HG03103 (cell line): ENCODE measurements at regions not wholly inside any gene's neighbourhood (a gene's known extent, or its start where the extent isn't known, plus 50 kb on each side); places are given as distances from the start of the nearest gene placed in this dataset.
"Not testable (repeated sequence)": the region's sequence is repeated elsewhere in the genome, so short reads cannot be mapped to it uniquely, and the experiment has no call there.

Experiments
- ATAC-seq: cut with Tn5 transposase; IDR thresholded peaks from one replicate; pipeline ENCODE4 v1.9.1; 2021; ENCODE audit warnings: low read depth; ENCODE audit not compliant: unreplicated experiment

DNA sequence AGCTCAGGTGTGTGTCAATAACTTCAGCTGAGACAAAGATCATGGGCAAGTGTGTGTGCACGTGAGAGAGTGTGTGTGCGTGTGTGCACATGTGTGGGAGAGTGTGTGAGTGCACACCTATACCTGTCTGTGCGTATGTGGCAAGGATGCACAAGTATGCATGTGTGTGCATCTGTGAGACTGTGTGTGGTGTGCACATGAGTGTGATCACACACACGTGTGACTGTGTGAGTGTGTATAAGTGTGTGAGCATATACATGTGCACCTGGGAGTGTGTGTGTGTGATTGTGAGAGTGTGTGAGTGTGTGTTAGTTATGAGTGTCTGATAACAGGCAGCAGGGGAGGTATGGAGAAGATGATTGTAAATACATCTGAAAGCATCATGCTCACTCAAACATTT is 657.3 kb upstream of the PFKP start:
- no peak for ATAC-seq

DNA sequence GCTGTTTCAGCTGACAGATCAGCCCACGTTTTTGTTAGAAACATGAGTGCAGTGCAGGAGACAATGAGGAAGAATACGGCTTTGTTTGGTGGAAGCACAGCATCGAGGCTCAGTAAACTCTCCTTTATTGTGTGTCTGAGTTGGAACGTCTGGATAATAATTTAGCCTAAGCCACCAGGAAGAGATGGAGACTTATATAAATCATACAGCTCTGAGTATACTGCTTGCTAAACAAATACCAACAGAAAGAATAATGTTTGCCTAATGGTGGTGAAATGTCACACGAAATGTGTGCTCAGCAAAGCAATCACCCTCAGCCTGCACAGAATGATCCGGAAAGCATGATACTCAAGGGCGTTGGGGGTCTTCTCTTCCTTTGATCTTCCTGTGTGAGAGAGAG is 664.1 kb upstream of the ADARB2 start:
- no peak for ATAC-seq

DNA sequence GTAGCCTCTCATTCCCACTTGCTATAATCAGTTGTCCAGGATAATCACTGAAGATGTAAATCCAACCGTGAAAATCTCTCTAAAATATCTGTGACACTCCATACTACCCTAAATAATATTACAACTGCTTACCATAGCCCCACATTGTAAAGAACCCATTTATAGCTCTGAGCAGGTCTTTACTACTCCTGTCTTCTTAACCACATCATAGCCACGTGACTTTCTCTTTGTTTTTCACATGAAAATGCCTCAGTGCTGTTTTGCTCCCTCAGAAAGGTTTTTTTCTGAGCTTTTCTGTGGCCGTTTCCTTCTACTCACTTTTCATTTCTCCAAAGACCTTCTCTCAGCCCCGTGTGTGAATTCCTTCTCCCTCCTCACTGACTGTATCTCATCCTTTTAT is 662.2 kb upstream of the ADARB2 start:
- no peak for ATAC-seq

DNA sequence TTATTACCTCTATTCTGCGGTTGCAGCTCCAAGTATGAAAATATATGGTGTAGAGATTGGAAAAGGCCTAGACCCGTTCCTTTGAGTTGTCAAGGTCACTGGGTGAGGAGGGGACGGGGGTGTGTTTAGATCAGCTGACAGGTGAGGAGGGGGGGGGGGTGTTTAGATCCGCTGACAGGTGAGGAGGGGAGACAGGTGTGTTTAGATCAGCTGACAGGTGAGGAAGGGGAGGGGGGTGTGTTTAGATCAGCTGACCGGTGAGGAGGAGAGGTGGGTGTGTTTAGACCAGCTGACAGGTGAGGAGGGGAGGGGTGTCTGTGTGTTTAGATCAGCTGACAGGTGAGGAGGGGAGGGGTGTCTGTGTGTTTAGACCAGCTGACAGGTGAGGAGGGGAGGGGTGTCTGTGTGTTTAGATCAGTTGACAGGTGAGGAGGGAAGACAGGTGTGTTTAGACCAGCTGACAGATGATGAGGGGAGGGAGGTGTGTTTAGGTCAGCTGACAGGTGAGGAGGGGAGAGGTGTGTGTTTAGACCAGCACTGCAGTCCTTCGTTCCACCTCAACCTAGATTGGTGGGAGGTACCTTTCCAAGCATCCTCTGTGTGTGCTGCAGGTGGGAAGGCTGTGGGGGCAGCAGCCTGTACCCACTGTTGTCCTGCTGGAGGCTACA is 655.0 kb upstream of the ADARB2 start:
- ATAC-seq, result no peak

DNA sequence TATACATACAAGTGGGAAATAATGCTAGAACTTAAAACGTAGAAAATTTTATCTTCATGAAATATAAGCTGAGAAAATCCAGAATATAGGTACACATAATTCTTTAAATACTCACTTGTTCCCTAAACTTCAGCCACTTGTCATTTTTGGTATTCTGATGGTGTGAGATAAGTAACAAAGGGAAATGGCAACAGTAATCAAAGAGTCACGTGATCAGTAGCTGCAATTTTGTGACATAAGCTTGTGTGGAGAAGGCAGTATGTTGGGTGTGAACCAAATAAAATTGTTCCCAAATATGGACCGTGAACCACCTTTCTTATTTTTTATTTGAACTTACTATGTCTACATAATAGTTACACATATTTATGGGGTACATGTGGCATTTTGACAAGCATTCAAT is 650.3 kb upstream of the ADARB2 start:
- no peak for ATAC-seq

DNA sequence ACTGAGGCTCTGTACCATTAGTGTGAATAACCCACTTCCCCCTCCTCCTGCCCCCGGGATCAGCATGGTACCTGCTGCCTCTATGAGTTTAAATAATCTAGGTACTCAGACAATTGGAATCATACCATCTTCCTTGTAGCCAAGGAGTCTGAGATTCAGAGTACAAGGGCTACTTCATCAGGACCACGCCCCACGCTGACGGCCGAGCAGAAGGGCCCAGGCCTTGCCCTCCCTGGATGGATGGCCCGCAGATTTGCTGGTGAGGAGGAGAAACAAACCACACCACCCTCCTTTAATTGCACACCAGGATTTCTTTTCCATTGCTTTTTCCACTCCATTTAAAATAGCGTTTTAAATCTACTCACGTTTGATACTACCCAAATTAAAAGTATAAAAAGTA is 649.9 kb upstream of the ADARB2 start:
- ATAC-seq, result no peak

DNA sequence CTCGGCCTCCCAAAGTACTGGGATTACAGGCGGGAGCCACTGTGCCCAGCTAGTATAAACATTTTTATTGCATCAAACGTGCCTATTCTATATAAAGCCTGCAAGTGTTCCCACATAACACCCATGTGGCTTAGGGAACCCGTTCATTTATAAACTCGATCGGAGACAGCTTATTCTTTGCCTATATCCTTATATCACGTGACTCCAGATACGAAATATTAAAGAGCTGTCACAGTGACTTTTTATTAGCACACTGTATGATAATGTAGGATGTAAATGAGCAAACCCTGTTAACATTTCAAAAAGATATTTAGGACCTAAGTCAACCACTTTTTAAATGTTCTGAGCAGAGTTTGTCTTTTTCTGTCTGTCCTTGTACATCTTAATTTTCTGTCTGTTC is 642.9 kb upstream of the ADARB2 start:
- no peak for ATAC-seq

DNA sequence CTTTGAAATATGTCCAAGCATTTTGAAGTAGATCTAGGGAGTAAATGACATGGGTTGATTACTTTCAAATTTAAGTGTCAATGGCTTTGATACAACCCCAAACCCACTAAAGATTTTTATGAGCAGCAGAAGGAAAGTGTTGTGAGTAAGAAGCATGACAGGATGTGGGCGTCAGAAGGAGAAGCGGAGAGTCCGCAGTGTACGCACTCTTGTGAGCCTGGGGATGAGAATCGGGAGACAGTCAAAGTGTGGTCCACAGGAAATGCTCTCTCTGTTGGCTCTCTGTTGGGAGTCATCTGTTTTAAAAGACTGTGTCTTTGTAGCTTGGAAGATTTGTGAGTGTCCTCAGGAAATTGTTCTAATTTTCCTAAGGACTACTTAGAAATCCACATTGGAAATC is 629.8 kb upstream of the ADARB2 start:
- ATAC-seq, result no peak

DNA sequence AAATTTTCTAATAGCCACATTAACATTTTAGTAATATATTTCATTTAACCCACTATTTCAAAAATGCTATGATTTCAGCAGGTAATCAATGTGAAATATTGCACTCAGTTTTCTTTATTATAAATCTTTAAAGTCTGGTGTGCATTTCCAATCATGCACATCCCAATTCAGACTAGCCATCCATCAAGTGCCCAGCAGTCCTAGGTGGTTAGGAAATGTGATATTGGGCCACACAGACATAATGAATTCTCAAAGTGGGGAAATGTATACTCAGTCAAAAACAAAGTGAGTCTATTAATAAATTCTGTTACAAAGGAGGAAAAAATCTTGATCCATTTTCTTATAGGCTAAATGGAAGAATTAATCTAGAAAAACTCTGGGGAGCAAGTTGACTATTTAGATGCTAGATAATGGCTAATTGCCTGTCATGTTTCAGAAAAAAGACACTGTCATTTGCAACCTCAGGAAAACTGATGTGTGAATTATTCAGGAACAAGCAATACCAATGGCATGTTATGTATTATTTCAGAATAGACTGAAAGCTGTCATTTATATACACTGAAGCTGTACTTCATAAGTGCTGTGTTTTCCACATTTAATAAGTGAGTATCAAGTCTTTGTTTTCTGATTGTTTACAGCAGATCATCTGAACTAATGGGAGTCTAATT is 629.1 kb upstream of the ADARB2 start:
- ATAC-seq, result no peak

DNA sequence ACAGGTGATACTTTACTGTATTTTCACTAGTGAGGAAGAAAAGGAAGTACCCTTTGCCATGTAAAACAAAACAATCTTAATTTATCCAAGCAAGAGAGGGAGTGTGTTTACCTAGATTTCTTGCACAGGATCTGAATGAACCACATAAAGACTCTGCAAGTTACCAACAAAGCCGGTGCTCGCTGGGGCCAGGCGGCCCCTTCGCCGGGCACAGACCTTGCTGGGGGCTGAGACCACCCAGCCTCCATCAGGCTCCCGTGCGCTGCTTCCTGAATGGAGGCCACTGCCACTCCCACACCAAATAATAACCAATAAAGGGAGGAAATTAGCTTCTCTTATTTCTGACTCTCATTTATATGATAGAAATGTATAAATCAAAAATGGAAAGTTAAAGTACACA is 625.0 kb upstream of the ADARB2 start:
- no peak for ATAC-seq

DNA sequence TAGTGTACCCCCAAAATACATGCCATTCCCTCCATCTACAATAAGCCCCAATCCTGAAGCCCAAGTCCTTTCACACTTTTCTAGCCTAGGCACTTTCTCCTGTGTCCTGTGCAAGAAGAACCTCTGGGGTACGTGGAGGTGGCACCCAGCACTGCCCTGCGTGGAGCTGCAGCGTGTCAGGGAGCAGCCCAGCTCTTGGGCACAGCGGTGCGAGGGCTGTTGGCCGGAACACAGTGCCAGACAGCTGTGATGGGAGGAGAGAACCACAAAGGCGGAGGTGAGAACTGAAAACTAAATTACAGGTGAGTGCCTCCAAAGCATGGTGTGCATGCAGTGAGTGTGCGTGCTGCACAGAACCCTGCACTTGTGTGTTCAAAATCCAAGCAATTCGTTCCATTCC is 621.3 kb upstream of the ADARB2 start:
- no peak for ATAC-seq

DNA sequence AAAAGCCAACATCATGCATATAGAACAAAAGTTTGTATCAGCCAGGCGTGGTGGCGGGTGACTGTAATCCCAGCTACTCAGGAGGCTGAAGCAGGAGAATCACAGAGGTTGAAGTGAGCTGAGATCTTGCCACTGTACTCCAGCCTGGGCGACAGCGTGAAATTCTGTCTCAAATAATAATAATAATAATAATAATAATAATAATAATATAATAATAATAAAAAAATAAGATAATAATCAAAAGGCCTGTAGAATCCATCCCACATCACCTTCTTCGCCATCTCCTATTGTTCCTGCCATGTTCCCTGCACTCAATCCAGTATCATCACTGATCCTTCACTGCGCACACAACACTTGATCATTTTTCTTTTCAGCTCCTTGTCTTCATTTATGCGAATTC is 619.3 kb upstream of the ADARB2 start:
- no peak for ATAC-seq

DNA sequence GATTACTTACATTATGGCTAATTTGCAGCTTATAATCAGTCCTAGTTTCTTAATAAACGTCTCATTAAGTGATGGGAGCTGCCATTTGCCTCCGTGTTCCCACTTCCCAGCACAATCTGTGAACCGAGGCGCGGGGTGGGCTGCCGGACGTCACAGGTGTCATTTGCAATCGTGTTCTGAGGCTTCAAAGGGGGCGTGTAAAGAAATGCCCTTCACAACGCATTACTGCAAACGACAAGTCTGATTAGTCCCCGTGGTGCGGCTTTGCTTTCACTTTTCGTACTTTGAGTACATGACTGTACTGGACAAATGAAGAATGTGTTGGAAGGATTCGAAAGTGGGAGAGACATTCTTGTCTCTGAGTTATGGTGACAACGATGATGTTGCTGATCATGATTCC is 614.2 kb upstream of the ADARB2 start:
- ATAC-seq, result no peak

DNA sequence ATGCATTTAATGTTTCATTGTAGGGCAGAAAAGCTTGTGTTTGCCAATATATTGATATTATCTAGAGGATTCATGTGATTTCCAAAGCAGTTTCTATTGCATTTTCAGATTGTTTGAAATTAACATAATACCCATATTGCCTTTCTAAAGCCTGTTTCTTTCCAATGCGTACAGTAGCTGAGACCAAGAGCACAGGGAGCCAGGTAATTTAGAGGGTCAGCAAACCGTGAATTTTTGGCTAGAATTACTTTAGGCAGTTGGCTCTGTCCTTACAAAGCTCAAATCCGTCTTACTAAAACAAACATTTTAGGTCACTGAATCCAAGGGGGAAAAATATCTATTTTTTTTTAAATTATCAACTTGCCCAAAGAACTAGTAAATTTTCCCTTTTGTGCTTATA is 604.9 kb upstream of the ADARB2 start:
- no peak for ATAC-seq

DNA sequence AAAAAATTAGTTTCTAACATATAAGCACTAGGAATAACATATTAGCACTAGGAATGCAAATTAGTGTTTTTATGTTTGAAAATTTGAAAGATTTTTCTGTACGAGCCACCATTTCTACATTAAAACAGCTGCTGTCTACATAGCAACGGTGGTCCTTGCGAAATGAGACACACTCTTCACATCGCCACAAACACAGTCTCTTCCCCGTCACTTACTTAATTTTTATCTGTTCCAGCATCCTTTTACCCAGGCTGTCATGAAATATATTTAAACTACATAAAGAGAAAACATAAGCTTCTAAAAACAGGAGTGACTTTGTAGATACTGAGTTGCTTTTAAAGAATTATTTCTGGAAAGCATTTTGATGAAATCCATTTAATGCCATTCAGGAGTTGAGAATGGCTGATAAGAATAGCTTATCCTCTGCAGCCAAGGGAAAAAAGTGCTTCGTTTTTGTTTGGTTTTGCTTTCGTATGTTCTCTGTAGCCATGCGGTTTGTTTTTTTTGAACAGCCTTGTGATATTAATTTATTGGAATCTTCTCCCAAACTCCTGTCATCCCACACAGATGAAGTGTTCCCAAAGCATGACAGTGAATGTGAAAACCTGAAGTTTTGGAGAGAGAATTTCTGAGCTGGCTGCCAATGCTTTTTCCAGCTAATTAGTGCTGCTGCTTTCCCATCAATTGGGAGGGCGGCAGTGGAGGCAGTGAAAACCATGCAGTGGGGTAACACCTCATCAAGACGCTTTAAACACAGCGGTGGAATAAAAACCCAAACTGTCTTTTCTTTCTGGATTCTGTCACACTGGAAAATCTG is 603.7 kb upstream of the ADARB2 start:
- ATAC-seq, result no peak

DNA sequence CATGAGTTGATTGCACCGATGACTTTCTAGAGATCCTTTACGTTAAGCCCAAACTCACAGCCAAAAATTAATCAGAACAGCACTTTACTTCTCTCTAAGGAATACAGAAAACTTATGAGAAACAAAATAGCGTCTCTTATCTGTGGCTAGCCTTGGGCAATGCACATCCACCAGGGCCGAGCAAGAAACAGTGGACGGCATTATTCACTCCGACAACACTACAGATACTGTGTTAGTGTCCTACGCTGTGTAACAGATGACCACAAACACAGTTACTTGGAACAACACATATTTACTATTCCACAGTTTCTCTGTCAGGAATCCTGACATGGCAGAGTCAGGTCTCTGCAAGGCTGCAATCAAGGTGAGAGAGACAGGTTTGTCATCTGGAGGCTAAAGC is 598.3 kb upstream of the ADARB2 start:
- no peak for ATAC-seq

DNA sequence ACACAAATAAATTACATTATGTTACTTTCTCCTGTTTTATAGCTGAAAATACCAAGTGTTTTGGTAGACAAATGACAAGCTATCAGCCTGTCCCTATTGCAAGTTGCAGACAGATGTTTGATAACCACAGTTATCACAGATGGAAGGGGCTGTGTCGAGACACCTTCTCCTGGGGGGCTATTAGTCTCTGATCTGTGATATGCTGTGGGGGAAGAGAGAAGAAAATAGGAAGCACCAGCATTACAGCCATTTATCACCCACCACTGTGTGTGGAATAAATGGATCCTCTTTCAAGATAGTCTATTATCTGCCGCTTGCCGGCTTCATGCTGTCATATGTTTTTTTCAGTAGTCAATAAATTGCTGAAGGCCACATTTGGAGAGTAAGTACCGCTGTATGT is 597.2 kb upstream of the ADARB2 start:
- no peak for ATAC-seq

DNA sequence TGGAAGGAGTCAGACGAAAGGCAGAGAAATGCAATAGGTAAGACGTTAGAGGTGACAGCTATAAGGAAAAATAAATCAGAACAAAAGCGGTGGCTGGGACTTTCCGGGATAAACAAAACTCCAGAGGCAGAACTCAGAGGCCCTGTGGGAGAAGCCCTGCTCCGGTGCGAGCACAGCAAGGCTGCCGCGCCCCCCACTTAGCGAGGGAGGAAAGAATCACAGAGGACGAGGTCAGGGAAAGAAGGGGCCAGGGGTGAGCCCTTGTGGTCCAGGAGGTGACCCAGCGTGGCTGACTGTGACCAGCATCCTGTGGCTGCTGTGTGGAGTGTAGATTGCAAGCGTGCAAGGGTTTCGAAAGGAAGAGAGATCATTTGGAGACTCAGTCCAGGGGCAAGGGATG is 591.8 kb upstream of the ADARB2 start:
- no peak for ATAC-seq

DNA sequence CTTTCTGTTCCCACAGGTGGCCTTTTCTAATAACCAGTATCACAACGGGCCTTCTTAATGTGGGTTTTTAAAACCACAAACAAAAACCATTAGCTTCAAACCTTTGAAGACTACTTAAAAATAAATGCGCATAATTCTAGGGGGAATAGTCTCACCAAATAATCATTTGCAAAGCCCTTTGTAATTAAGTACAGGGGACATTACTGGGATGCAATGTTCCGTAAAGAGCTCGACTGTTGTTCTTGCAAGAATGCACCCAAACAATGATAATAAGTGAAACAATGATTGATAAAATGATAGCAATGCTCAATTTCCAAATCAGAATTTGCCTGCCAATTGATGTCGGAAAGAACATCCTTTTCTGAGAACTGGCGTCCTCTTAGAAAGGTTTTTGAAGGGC is 589.1 kb upstream of the ADARB2 start:
- ATAC-seq, result no peak

DNA sequence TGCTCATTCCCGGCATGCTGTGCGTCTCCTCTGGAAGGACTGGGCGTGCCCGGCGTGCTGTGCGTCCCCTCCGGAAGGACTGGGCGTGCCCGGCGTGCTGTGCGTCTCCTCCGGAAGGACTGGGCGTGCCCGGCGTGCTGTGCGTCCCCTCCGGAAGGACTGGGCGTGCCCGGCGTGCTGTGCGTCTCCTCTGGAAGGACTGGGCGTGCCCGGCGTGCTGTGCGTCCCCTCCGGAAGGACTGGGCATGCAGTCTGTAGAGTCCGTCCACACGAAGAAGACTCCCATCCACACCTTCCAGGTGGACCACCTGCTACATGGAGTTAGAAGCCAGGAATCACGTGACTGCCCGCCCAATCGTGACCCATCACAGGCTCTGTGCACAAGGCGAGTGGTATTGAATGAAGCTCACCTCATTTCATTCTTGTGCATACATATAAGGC is 577.7 kb upstream of the ADARB2 start:
- ATAC-seq, result not testable (repeated sequence)

DNA sequence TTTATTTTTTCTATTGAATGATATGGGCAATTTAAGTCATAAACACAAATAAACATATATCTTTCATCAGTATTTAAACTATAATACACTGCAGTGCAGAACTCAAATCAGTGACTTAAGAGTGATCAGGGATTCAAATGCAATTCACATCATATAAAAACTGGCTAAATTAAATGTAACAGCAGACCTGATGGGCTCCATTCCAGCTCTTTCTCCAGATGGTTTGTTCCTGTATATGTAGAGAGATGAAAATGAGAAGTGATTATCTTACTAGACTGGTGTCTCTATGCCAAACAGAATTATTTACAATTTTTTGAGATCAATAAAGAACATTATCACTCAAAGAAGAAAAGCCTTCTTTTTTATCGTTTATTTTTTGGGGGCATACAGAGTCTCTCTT is 568.8 kb upstream of the ADARB2 start:
- no peak for ATAC-seq

DNA sequence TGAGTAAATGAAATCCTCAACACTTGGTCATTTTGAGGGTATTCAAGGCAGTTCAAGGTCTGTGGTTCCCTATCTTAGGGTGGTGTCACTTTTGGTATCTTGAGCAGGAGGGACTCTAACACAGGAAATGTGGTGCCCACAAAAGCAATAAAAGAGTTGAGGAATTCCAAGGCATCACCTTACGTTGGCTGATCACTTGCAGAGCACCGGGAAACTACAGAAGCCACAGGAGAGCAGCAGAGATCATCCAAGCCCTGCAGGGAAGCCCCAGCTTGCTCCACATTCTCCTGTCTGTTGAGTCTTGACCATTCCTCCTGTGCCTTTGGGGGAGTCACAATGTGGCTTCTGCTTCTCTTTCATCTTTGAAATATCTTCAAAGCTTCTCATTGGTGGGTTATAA is 565.8 kb upstream of the ADARB2 start:
- ATAC-seq, result no peak
